ENCODE measurements at regions not wholly inside any gene's neighbourhood (a gene's known extent, or its start where the extent isn't known, plus 50 kb on each side); places are given as distances from the start of the nearest gene placed in this dataset.

DNA sequence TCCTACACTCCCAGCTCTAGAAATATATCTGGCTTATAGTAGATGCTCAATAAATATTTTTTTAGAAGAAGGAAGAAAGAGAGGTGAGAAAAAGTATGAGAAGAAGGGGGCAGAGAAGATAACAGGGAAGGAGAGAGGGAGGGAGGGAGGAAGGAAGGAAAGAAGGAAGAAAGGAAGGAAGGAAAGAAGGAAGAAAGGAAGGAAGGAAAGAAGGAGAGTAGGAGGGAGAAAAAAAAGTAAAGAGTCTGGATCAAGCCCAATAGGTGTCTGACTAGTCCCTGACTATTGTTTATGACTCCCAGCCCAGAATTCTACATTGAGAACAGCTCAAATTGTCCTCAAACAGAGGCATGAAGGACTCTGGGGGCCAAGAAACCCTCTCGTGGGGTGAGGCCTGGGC lies 83.9 kb downstream of the THNSL2 start:
- H3K4me2 ChIP-seq (ENCODE audit: low read depth, low read length, poor library complexity, severe bottlenecking) = no peak overlapping the region
- no peaks in the 10 kb centered on the region for H3F3A ChIP-seq (ENCODE audit: low read depth)
- no peaks in the 10 kb centered on the region for H3K79me2 ChIP-seq (ENCODE audit: insufficient read depth, low read length)
- no peaks in the 10 kb centered on the region for H3K27me3 ChIP-seq (ENCODE audit: insufficient read depth, low read length, poor library complexity, severe bottlenecking)
- no peaks in the 10 kb centered on the region for H3K4me1 ChIP-seq (ENCODE audit: insufficient read depth, low read length, poor library complexity, severe bottlenecking)
- H3K36me3 ChIP-seq (ENCODE audit: insufficient read depth, low read length) = no peaks in the 10 kb centered on the region
- H2AFZ ChIP-seq (ENCODE audit: low read length) = no peak overlapping the region
- H4K20me1 ChIP-seq (ENCODE audit: insufficient read depth, low read length, poor library complexity, severe bottlenecking) = no peaks in the 10 kb centered on the region
- no peak for TF ChIP-seq EZH2phosphoT487 (IDR thresholded peaks at IDR 0.05; ENCODE audit: borderline replicate concordance)
- TF ChIP-seq, protein P1, sequence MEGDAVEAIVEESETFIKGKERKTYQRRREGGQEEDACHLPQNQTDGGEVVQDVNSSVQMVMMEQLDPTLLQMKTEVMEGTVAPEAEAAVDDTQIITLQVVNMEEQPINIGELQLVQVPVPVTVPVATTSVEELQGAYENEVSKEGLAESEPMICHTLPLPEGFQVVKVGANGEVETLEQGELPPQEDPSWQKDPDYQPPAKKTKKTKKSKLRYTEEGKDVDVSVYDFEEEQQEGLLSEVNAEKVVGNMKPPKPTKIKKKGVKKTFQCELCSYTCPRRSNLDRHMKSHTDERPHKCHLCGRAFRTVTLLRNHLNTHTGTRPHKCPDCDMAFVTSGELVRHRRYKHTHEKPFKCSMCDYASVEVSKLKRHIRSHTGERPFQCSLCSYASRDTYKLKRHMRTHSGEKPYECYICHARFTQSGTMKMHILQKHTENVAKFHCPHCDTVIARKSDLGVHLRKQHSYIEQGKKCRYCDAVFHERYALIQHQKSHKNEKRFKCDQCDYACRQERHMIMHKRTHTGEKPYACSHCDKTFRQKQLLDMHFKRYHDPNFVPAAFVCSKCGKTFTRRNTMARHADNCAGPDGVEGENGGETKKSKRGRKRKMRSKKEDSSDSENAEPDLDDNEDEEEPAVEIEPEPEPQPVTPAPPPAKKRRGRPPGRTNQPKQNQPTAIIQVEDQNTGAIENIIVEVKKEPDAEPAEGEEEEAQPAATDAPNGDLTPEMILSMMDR (conservative IDR thresholded peaks at IDR 0.05; ENCODE audit: low read length) = no peak
- no peak overlapping the region for H3K4me3 ChIP-seq (ENCODE audit: low read length, poor library complexity, severe bottlenecking)
- H3K9me3 ChIP-seq (ENCODE audit: insufficient read depth, low read depth, low read length) = no peaks in the 10 kb centered on the region; the same call in 1 of the 2 replicates
- no peak overlapping the region for H3K9ac ChIP-seq (ENCODE audit: low read depth, low read length, poor library complexity, severe bottlenecking)
- no peaks in the 10 kb centered on the region for H3K9me2 ChIP-seq (replicated peaks; ENCODE audit: low read depth, low read length)

DNA sequence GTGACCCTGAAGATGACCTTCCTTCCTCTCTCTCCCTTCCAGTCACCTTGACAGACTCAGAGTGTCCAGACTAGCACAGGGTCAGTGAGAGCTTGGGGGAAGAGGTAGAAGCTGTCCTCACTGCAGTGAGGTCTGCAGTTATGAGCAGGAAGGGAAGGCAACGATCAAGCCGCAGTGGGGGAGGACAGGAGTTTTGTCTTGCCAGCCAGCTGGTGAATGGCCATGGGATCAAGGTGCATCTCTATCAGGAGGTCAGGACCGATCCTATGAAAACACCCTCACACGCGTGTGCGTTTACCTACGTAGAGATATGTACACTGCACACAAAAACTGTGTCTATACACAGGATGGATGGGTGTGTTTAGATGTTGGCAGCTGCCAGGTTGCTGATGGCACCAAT lies 83.2 kb downstream of the THNSL2 start:
- Histone ChIP-seq H3F3A (ENCODE audit: low read depth) (no peaks in the 10 kb centered on the region), H3K9me3 (ENCODE audit: insufficient read depth, low read depth, low read length) (no peaks in the 10 kb centered on the region; the same call in 1 of the 2 replicates), H3K4me3 (ENCODE audit: low read length, poor library complexity, severe bottlenecking) (no peak overlapping the region), H3K79me2 (ENCODE audit: insufficient read depth, low read length) (no peaks in the 10 kb centered on the region), H3K9ac (ENCODE audit: low read depth, low read length, poor library complexity, severe bottlenecking) (no peak overlapping the region), H3K4me2 (ENCODE audit: low read depth, low read length, poor library complexity, severe bottlenecking) (no peak overlapping the region), H3K36me3 (ENCODE audit: insufficient read depth, low read length) (no peaks in the 10 kb centered on the region), H4K20me1 (ENCODE audit: insufficient read depth, low read length, poor library complexity, severe bottlenecking) (no peaks in the 10 kb centered on the region), H3K27me3 (ENCODE audit: insufficient read depth, low read length, poor library complexity, severe bottlenecking) (no peaks in the 10 kb centered on the region), H3K9me2 (replicated peaks; ENCODE audit: low read depth, low read length) (no peaks in the 10 kb centered on the region), H3K4me1 (ENCODE audit: insufficient read depth, low read length, poor library complexity, severe bottlenecking) (no peaks in the 10 kb centered on the region), H2AFZ (ENCODE audit: low read length) (no peak overlapping the region)
- TF ChIP-seq, protein P1 (conservative IDR thresholded peaks at IDR 0.05; ENCODE audit: low read length) = no peak
- TF ChIP-seq EZH2phosphoT487 (IDR thresholded peaks at IDR 0.05; ENCODE audit: borderline replicate concordance) = no peak

DNA sequence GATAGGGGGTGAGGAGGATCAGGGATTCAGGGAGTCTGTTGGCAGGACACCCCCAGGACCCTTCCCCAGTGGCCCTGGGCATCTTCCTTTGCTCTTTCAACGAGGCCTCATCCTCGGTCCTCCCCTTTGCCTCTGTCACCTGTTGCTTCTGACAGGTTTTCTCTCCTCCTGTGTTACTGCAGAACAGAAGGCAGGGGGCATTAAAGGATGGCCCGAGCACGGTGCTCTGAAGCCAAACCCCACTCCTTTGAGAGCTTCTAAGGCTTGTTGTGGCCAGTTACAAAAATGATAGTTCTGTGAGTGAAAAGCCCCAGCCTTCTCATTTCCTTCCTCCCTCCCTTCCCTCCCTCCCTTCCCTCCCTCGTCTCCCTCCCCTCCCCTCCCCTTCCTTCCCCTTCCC lies 82.5 kb downstream of the THNSL2 start:
- no peak overlapping the region for H3K4me2 ChIP-seq (ENCODE audit: low read depth, low read length, poor library complexity, severe bottlenecking)
- H3K27me3 ChIP-seq (ENCODE audit: insufficient read depth, low read length, poor library complexity, severe bottlenecking) = no peaks in the 10 kb centered on the region
- H3K9me2 ChIP-seq (replicated peaks; ENCODE audit: low read depth, low read length) = no peaks in the 10 kb centered on the region
- TF ChIP-seq, protein P1 (conservative IDR thresholded peaks at IDR 0.05; ENCODE audit: low read length) = no peak
- TF ChIP-seq EZH2phosphoT487 (IDR thresholded peaks at IDR 0.05; ENCODE audit: borderline replicate concordance) = no peak
- no peaks in the 10 kb centered on the region for H3K4me1 ChIP-seq (ENCODE audit: insufficient read depth, low read length, poor library complexity, severe bottlenecking)
- H3F3A ChIP-seq (ENCODE audit: low read depth) = no peaks in the 10 kb centered on the region
- H3K79me2 ChIP-seq (ENCODE audit: insufficient read depth, low read length) = no peaks in the 10 kb centered on the region
- no peak overlapping the region for H2AFZ ChIP-seq (ENCODE audit: low read length)
- H3K9me3 ChIP-seq (ENCODE audit: insufficient read depth, low read depth, low read length) = no peaks in the 10 kb centered on the region; the same call in 1 of the 2 replicates
- no peaks in the 10 kb centered on the region for H4K20me1 ChIP-seq (ENCODE audit: insufficient read depth, low read length, poor library complexity, severe bottlenecking)
- H3K9ac ChIP-seq (ENCODE audit: low read depth, low read length, poor library complexity, severe bottlenecking) = no peak overlapping the region
- no peaks in the 10 kb centered on the region for H3K36me3 ChIP-seq (ENCODE audit: insufficient read depth, low read length)
- no peak overlapping the region for H3K4me3 ChIP-seq (ENCODE audit: low read length, poor library complexity, severe bottlenecking)
